ENCODE measurements at regions not wholly inside any gene's neighbourhood (a gene's known extent, or its start where the extent isn't known, plus 50 kb on each side); places are given as distances from the start of the nearest gene placed in this dataset.

DNA sequence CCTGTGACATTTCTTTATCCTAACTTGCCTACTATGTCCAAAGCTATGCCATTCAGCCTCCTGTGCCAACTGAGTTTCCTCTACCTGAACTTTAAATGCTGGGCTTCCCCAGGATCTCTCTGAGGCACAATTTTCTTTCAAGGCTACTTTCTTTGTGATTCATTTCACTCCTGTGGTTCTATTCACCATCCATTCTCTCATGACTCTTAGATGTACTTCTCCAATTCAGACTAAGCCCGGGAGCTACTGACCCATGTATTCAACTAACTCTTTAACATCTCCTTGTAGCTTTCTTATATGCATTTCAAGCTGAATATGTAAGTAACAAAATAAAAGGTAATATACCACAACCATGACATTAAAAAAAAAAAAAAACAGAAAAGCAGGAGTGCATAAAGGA is 738.9 kb upstream of the USP15 start:
- TF ChIP-seq, protein P1, sequence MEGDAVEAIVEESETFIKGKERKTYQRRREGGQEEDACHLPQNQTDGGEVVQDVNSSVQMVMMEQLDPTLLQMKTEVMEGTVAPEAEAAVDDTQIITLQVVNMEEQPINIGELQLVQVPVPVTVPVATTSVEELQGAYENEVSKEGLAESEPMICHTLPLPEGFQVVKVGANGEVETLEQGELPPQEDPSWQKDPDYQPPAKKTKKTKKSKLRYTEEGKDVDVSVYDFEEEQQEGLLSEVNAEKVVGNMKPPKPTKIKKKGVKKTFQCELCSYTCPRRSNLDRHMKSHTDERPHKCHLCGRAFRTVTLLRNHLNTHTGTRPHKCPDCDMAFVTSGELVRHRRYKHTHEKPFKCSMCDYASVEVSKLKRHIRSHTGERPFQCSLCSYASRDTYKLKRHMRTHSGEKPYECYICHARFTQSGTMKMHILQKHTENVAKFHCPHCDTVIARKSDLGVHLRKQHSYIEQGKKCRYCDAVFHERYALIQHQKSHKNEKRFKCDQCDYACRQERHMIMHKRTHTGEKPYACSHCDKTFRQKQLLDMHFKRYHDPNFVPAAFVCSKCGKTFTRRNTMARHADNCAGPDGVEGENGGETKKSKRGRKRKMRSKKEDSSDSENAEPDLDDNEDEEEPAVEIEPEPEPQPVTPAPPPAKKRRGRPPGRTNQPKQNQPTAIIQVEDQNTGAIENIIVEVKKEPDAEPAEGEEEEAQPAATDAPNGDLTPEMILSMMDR (conservative IDR thresholded peaks at IDR 0.05 in 1 of 2, IDR thresholded peaks at IDR 0.05 in 1 of 2; ENCODE audit: extremely low read depth in 1 of 2, insufficient read depth in 1 of 2, low read depth in 1 of 2, low read length in 2 of 2) = no peak
- no peak for TF ChIP-seq EZH2 (IDR thresholded peaks at IDR 0.05; ENCODE audit: borderline replicate concordance, low read length)

All from mammary epithelial cell (primary cell).